Esophagus muscularis mucosa (tissue), 4 donors: ENCODE measurements at regions not wholly inside any gene's neighbourhood (a gene's known extent, or its start where the extent isn't known, plus 50 kb on each side); places are given as distances from the start of the nearest gene placed in this dataset.

Experiments
- CTCF ChIP-seq, 3 experiments: fragments of 200-600 bp in 2 of 3; fragments of 450-650 bp in 1 of 3; sonication (generic) in 2 of 3; IDR thresholded peaks; one replicate each; pipeline ENCODE4 v1.5.1; 2017 to 2019; ENCODE audit warnings: antibody characterized with exemption in 3 of 3, mild to moderate bottlenecking in 2 of 3, moderate library complexity in 1 of 3
- EP300 ChIP-seq: sonication (generic); formaldehyde crosslinking; IDR thresholded peaks from one replicate; pipeline ENCODE4 v1.6.1; 2017; ENCODE audit warnings: antibody characterized with exemption
- POLR2A ChIP-seq: fragments of 450-650 bp; IDR thresholded peaks from one replicate; pipeline ENCODE4 v1.6.1; 2017; ENCODE audit warnings: antibody characterized with exemption, moderate library complexity, mild to moderate bottlenecking, low read depth
- POLR2AphosphoS5 ChIP-seq, 2 donors: sonication (generic); formaldehyde crosslinking; IDR thresholded peaks; one replicate each; pipeline ENCODE4 v1.6.1; 2017; ENCODE audit warnings: antibody characterized with exemption in 2 of 2

- TF ChIP-seq POLR2AphosphoS5 (IDR thresholded peaks at IDR 0.05) (no peak), EP300 (no peak), CTCF (IDR thresholded peaks at IDR 0.05) (no peak), POLR2A (no peak)
Measured at GRCh38 chr3:176074096-176074495, 1123.2 kb downstream of the TBL1XR1 start.
